ENCODE measurements at regions not wholly inside any gene's neighbourhood (a gene's known extent, or its start where the extent isn't known, plus 50 kb on each side); places are given as distances from the start of the nearest gene placed in this dataset.
A peak's percentile ranks its signal among the peaks of the same experiment; 100 is the strongest.

DNA sequence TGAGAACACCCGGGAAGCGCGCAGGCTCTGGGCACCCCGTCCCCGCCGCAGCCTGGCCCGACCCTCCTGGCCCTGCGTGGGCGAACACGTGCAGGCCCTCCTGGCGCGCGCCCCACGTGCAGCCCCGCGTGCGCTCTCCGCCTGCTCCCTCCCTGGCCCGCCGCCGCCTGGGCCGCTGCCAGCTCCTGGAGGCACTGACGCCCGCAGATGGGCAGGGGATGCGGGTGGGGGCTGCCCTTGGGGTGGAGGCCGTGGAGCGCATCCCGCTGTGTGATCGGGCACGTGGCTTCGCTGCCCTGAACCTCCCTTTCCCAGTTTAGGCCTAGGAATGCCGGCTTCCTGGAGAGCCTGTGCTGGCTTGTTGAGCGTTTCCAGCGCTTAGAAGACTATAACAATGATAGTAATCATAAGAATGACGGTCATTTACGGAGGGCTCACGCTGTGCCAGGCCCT, 104.6 kb upstream of the SLC6A6 start:
- POLR2A ChIA-PET = interaction anchor here (0.8 kb wide), 1 partner anchor 22 kb away, joined by 3 read pairs; no protein-coding TSS in a partner anchor
- CTCF ChIA-PET = no interaction called here
- H3K4me3 Mint-ChIP-seq = no peak overlapping the region
- TF ChIP-seq, protein P1, sequence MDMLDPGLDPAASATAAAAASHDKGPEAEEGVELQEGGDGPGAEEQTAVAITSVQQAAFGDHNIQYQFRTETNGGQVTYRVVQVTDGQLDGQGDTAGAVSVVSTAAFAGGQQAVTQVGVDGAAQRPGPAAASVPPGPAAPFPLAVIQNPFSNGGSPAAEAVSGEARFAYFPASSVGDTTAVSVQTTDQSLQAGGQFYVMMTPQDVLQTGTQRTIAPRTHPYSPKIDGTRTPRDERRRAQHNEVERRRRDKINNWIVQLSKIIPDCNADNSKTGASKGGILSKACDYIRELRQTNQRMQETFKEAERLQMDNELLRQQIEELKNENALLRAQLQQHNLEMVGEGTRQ (CRISPR knock-in tag; IDR thresholded peaks at IDR 0.05) = peak; percentile 36; the same call in 1 of the 2 replicates
- TF ChIP-seq SP1 (CRISPR knock-in tag; conservative IDR thresholded peaks at IDR 0.05) (no peak), IRF2 (CRISPR knock-in tag; IDR thresholded peaks at IDR 0.05; ENCODE audit: borderline replicate concordance, low read depth) (no peak)
- TF ChIP-seq, protein P2, sequence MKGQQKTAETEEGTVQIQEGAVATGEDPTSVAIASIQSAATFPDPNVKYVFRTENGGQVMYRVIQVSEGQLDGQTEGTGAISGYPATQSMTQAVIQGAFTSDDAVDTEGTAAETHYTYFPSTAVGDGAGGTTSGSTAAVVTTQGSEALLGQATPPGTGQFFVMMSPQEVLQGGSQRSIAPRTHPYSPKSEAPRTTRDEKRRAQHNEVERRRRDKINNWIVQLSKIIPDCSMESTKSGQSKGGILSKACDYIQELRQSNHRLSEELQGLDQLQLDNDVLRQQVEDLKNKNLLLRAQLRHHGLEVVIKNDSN (CRISPR knock-in tag; IDR thresholded peaks at IDR 0.05) = no peak
- DNase-seq (ENCODE audit: low spot score) (no peak), ATAC-seq (peak; percentile 21)
- no peaks in the 10 kb centered on the region for H3K27me3 Mint-ChIP-seq (ENCODE audit: low read depth)
- H3K27ac Mint-ChIP-seq = no peak overlapping the region
- H3K36me3 Mint-ChIP-seq = peaks cover 6% of the 10 kb centered on the region; the same call in 1 of the 2 replicates
- H3K4me1 Mint-ChIP-seq = peaks cover 18% of the 10 kb centered on the region
- peaks cover 10% of the 10 kb centered on the region for H3K9me3 Mint-ChIP-seq

DNA sequence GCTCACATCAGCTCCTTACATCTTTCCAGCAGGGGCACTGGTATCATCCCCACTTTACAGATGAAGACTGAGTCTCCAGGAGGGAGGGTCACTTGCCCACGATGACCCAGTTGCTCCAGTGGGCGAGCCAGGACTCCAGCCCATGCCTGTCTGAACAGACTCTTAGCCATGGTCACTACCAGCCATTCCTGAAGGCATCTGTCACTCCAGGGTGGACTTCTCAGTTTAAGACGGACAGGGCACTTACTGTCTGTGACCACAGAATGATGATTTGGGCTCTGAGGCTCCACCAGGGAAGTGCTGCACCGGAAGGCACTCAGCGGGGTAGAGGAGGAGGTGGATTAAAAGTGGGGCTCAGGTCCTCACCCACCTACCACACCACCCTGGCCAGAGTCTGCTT, 104.0 kb upstream of the SLC6A6 start:
- POLR2A ChIA-PET = no interaction called here
- Mint-ChIP-seq H3K4me3 (no peak overlapping the region), H3K27me3 (ENCODE audit: low read depth) (no peaks in the 10 kb centered on the region), H3K36me3 (peaks cover 6% of the 10 kb centered on the region; the same call in 1 of the 2 replicates), H3K4me1 (peaks cover 18% of the 10 kb centered on the region), H3K9me3 (peaks cover 10% of the 10 kb centered on the region), H3K27ac (no peak overlapping the region)
- no peak for DNase-seq (ENCODE audit: low spot score)
- no peak for TF ChIP-seq ZNF317 (CRISPR knock-in tag; IDR thresholded peaks at IDR 0.05; ENCODE audit: borderline replicate concordance, low read depth)
- TF ChIP-seq JUN (CRISPR knock-in tag; IDR thresholded peaks at IDR 0.05) = no peak
- TF ChIP-seq SOX15 (CRISPR knock-in tag; IDR thresholded peaks at IDR 0.05) = no peak
- TF ChIP-seq, protein P3, sequence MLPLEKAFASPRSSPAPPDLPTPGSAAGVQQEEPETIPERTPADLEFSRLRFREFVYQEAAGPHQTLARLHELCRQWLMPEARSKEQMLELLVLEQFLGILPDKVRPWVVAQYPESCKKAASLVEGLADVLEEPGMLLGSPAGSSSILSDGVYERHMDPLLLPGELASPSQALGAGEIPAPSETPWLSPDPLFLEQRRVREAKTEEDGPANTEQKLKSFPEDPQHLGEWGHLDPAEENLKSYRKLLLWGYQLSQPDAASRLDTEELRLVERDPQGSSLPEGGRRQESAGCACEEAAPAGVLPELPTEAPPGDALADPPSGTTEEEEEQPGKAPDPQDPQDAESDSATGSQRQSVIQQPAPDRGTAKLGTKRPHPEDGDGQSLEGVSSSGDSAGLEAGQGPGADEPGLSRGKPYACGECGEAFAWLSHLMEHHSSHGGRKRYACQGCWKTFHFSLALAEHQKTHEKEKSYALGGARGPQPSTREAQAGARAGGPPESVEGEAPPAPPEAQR (CRISPR knock-in tag; IDR thresholded peaks at IDR 0.05) = no peak
- TF ChIP-seq, protein P4, sequence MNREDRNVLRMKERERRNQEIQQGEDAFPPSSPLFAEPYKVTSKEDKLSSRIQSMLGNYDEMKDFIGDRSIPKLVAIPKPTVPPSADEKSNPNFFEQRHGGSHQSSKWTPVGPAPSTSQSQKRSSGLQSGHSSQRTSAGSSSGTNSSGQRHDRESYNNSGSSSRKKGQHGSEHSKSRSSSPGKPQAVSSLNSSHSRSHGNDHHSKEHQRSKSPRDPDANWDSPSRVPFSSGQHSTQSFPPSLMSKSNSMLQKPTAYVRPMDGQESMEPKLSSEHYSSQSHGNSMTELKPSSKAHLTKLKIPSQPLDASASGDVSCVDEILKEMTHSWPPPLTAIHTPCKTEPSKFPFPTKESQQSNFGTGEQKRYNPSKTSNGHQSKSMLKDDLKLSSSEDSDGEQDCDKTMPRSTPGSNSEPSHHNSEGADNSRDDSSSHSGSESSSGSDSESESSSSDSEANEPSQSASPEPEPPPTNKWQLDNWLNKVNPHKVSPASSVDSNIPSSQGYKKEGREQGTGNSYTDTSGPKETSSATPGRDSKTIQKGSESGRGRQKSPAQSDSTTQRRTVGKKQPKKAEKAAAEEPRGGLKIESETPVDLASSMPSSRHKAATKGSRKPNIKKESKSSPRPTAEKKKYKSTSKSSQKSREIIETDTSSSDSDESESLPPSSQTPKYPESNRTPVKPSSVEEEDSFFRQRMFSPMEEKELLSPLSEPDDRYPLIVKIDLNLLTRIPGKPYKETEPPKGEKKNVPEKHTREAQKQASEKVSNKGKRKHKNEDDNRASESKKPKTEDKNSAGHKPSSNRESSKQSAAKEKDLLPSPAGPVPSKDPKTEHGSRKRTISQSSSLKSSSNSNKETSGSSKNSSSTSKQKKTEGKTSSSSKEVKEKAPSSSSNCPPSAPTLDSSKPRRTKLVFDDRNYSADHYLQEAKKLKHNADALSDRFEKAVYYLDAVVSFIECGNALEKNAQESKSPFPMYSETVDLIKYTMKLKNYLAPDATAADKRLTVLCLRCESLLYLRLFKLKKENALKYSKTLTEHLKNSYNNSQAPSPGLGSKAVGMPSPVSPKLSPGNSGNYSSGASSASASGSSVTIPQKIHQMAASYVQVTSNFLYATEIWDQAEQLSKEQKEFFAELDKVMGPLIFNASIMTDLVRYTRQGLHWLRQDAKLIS (CRISPR knock-in tag; IDR thresholded peaks at IDR 0.05; ENCODE audit: borderline replicate concordance) = no peak
- TF ChIP-seq, protein P5, sequence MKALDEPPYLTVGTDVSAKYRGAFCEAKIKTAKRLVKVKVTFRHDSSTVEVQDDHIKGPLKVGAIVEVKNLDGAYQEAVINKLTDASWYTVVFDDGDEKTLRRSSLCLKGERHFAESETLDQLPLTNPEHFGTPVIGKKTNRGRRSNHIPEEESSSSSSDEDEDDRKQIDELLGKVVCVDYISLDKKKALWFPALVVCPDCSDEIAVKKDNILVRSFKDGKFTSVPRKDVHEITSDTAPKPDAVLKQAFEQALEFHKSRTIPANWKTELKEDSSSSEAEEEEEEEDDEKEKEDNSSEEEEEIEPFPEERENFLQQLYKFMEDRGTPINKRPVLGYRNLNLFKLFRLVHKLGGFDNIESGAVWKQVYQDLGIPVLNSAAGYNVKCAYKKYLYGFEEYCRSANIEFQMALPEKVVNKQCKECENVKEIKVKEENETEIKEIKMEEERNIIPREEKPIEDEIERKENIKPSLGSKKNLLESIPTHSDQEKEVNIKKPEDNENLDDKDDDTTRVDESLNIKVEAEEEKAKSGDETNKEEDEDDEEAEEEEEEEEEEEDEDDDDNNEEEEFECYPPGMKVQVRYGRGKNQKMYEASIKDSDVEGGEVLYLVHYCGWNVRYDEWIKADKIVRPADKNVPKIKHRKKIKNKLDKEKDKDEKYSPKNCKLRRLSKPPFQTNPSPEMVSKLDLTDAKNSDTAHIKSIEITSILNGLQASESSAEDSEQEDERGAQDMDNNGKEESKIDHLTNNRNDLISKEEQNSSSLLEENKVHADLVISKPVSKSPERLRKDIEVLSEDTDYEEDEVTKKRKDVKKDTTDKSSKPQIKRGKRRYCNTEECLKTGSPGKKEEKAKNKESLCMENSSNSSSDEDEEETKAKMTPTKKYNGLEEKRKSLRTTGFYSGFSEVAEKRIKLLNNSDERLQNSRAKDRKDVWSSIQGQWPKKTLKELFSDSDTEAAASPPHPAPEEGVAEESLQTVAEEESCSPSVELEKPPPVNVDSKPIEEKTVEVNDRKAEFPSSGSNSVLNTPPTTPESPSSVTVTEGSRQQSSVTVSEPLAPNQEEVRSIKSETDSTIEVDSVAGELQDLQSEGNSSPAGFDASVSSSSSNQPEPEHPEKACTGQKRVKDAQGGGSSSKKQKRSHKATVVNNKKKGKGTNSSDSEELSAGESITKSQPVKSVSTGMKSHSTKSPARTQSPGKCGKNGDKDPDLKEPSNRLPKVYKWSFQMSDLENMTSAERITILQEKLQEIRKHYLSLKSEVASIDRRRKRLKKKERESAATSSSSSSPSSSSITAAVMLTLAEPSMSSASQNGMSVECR (CRISPR knock-in tag; IDR thresholded peaks at IDR 0.05; ENCODE audit: borderline replicate concordance) = no peak
- no peak for TF ChIP-seq NR2C2 (CRISPR knock-in tag; IDR thresholded peaks at IDR 0.05)
- TF ChIP-seq NFATC4 (CRISPR knock-in tag; IDR thresholded peaks at IDR 0.05) = no peak
- TF ChIP-seq ZNF416 (CRISPR knock-in tag; IDR thresholded peaks at IDR 0.05) = no peak
- CTCF ChIA-PET = no interaction called here
- no peak for ATAC-seq

Measured in WTC11 (cell line).